ENCODE measurements at regions not wholly inside any gene's neighbourhood (a gene's known extent, or its start where the extent isn't known, plus 50 kb on each side); places are given as distances from the start of the nearest gene placed in this dataset.

GRCh38 chr11:134574947-134575346 is 162.9 kb upstream of the B3GAT1 start:
- no peak overlapping the region for H3K4me3 ChIP-seq (replicated peaks in 1 of 4; ENCODE audit: control extremely low read depth in 1 of 4, insufficient read depth in 1 of 4, low read depth in 3 of 4, low read length in 4 of 4)
- H3K9ac ChIP-seq (ENCODE audit: insufficient read depth, low read length): no peak overlapping the region
- no peaks in the 10 kb centered on the region for H3K36me3 ChIP-seq (ENCODE audit: control insufficient read depth, insufficient read depth, low read length)
- H3K79me2 ChIP-seq (ENCODE audit: control insufficient read depth, insufficient read depth, low read length): no peaks in the 10 kb centered on the region
- no peaks in the 10 kb centered on the region for H4K20me1 ChIP-seq (ENCODE audit: control insufficient read depth, extremely low read depth, insufficient read depth, low read length)
- H2AFZ ChIP-seq (ENCODE audit: low read length): no peak overlapping the region
- H3K9me3 ChIP-seq (ENCODE audit: control insufficient read depth, insufficient read depth, low read depth, low read length): no peaks in the 10 kb centered on the region
- no peak overlapping the region for H3K27ac ChIP-seq (ENCODE audit: insufficient read depth, low read length)
- no peak overlapping the region for H3K4me2 ChIP-seq (ENCODE audit: extremely low read depth, insufficient read depth, low read length)
- no peak for TF ChIP-seq CTCF (conservative IDR thresholded peaks at IDR 0.05 in 1 of 2, IDR thresholded peaks at IDR 0.05 in 1 of 2; ENCODE audit: low read depth in 1 of 2, low read length in 2 of 2)
- TF ChIP-seq EZH2 (IDR thresholded peaks at IDR 0.05; ENCODE audit: low read length, missing control alignments): no peak
- H3K27me3 ChIP-seq (ENCODE audit: control insufficient read depth, insufficient read depth, low read length): no peaks in the 10 kb centered on the region
- H3K4me1 ChIP-seq (ENCODE audit: control insufficient read depth, extremely low read depth, insufficient read depth, low read length): no peaks in the 10 kb centered on the region
- DNase-seq (ENCODE audit: low read depth in 2 of 2): no peak

- TF ChIP-seq EZH2 (IDR thresholded peaks at IDR 0.05; ENCODE audit: low read length, missing control alignments): no peak
- TF ChIP-seq CTCF (conservative IDR thresholded peaks at IDR 0.05 in 1 of 2, IDR thresholded peaks at IDR 0.05 in 1 of 2; ENCODE audit: low read depth in 1 of 2, low read length in 2 of 2): no peak
- Histone ChIP-seq H3K36me3 (ENCODE audit: control insufficient read depth, insufficient read depth, low read length) (no peaks in the 10 kb centered on the region), H3K9me3 (ENCODE audit: control insufficient read depth, insufficient read depth, low read depth, low read length) (no peaks in the 10 kb centered on the region)
Observed at GRCh38 chr11:134574425-134574824, 162.4 kb upstream of the B3GAT1 start.

GRCh38 chr11:134573857-134574256 is 161.8 kb upstream of the B3GAT1 start:
- H3K9ac ChIP-seq (ENCODE audit: insufficient read depth, low read length): no peak overlapping the region
- no peak overlapping the region for H2AFZ ChIP-seq (ENCODE audit: low read length)
- H3K27ac ChIP-seq (ENCODE audit: insufficient read depth, low read length): no peak overlapping the region
- no peaks in the 10 kb centered on the region for H3K4me1 ChIP-seq (ENCODE audit: control insufficient read depth, extremely low read depth, insufficient read depth, low read length)
- H3K4me3 ChIP-seq (replicated peaks in 1 of 4; ENCODE audit: control extremely low read depth in 1 of 4, insufficient read depth in 1 of 4, low read depth in 3 of 4, low read length in 4 of 4): no peak overlapping the region
- H3K79me2 ChIP-seq (ENCODE audit: control insufficient read depth, insufficient read depth, low read length): no peaks in the 10 kb centered on the region
- no peaks in the 10 kb centered on the region for H3K9me3 ChIP-seq (ENCODE audit: control insufficient read depth, insufficient read depth, low read depth, low read length)
- H3K4me2 ChIP-seq (ENCODE audit: extremely low read depth, insufficient read depth, low read length): no peak overlapping the region
- DNase-seq (ENCODE audit: low read depth in 2 of 2): no peak
- no peaks in the 10 kb centered on the region for H3K36me3 ChIP-seq (ENCODE audit: control insufficient read depth, insufficient read depth, low read length)
- no peaks in the 10 kb centered on the region for H4K20me1 ChIP-seq (ENCODE audit: control insufficient read depth, extremely low read depth, insufficient read depth, low read length)
- no peaks in the 10 kb centered on the region for H3K27me3 ChIP-seq (ENCODE audit: control insufficient read depth, insufficient read depth, low read length)
- TF ChIP-seq CTCF (conservative IDR thresholded peaks at IDR 0.05 in 1 of 2, IDR thresholded peaks at IDR 0.05 in 1 of 2; ENCODE audit: low read depth in 1 of 2, low read length in 2 of 2): no peak
- TF ChIP-seq EZH2 (IDR thresholded peaks at IDR 0.05; ENCODE audit: low read length, missing control alignments): no peak

More at GRCh38 chr11:134574425-134574824, 162.4 kb upstream of the B3GAT1 start:
- Histone ChIP-seq H3K4me2 (ENCODE audit: extremely low read depth, insufficient read depth, low read length) (no peak overlapping the region), H3K79me2 (ENCODE audit: control insufficient read depth, insufficient read depth, low read length) (no peaks in the 10 kb centered on the region), H3K4me3 (replicated peaks in 1 of 4; ENCODE audit: control extremely low read depth in 1 of 4, insufficient read depth in 1 of 4, low read depth in 3 of 4, low read length in 4 of 4) (no peak overlapping the region), H3K27me3 (ENCODE audit: control insufficient read depth, insufficient read depth, low read length) (no peaks in the 10 kb centered on the region), H3K27ac (ENCODE audit: insufficient read depth, low read length) (no peak overlapping the region), H3K9ac (ENCODE audit: insufficient read depth, low read length) (no peak overlapping the region), H2AFZ (ENCODE audit: low read length) (no peak overlapping the region), H3K4me1 (ENCODE audit: control insufficient read depth, extremely low read depth, insufficient read depth, low read length) (no peaks in the 10 kb centered on the region), H4K20me1 (ENCODE audit: control insufficient read depth, extremely low read depth, insufficient read depth, low read length) (no peaks in the 10 kb centered on the region)
- DNase-seq (ENCODE audit: low read depth in 2 of 2): no peak
